GM19452 (cell line): ENCODE measurements at regions not wholly inside any gene's neighbourhood (a gene's known extent, or its start where the extent isn't known, plus 50 kb on each side); places are given as distances from the start of the nearest gene placed in this dataset.

Experiments used
- ATAC-seq: cut with Tn5 transposase; IDR thresholded peaks from one replicate; pipeline ENCODE4 v1.9.1; 2021; ENCODE audit not compliant: unreplicated experiment

GRCh38 chr2:125842041-125842440, 813.9 kb upstream of the GYPC start:
- no peak for ATAC-seq

DNA sequence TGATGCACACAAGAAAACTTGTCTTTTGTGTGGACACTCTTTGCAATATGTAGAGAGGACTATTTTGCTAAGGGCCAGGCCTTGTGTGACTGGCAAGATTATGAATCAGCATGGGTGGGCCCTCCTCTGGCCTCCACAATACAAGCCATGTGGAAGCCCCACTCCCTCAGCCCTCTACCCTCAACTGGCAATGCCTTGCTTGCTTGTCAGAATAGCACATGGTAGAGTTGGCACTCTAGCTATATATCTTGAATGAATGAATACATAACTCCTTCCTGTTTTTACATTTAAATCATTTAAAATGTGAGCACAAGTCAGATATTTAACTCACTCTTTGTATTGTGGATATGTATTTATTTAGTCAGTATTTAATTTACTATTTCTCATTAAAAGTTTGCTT, 805.4 kb upstream of the GYPC start:
- ATAC-seq: no peak

DNA sequence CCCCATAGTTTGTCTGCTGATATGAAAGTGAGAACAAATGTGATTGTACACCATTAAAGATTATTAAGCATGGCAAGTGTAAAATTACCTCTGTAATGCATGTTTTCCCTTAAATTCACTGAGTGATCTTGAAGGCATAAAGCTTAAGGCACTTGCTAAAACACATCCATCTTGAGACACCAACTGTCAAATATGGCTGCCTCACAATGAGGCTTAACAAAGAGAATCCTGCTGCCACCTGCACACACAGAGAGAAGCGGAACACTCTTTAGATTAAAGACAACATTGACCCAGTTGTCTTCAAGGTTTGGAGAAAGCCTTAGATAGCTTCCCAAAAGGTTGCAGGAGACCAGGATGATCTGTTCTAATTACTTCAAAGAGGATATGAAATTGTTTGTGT, 803.6 kb upstream of the GYPC start:
- no peak for ATAC-seq

DNA sequence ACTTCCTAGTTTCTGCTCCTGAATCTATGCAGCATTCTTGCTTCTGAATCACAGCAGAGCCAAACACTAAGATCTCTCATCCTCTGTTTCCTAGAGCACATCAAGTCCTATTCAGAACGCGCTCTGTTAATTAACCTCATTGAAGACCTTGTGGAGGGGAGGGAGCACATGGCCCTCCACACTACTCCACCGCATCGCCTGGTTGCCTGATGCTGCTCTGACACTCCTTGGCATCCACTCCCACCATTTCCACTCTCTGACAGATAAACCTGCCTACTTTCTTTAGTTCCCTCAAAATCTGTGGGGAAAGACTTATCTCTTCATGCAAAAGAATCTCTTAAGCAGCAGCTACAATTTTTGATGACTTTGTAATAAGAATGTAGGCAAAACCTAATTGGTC, 802.3 kb upstream of the GYPC start:
- no peak for ATAC-seq

DNA sequence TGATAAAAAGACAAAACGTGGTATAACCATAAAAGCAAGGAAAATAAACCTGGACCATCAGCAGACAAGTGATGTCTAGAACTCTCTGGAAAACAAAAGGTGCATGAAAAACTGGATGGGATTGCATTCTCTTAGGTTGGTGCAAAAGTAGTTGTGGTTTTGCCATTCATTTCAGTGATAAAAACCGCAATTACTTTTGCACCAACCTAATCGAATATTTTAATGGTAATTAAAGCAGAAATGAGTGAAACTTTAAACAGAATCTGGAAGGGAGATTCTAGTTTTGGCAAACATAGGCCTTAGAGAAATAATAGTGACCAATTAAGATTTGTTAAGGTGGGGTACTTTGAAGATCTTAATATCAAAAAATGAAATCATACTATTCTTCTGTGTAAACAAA, 800.8 kb upstream of the GYPC start:
- ATAC-seq: no peak

- ATAC-seq: no peak
Observed at GRCh38 chr2:125857971-125858794, 797.8 kb upstream of the GYPC start.

- no peak for ATAC-seq
Observed at GRCh38 chr2:125861461-125861860, 794.5 kb upstream of the GYPC start.

DNA sequence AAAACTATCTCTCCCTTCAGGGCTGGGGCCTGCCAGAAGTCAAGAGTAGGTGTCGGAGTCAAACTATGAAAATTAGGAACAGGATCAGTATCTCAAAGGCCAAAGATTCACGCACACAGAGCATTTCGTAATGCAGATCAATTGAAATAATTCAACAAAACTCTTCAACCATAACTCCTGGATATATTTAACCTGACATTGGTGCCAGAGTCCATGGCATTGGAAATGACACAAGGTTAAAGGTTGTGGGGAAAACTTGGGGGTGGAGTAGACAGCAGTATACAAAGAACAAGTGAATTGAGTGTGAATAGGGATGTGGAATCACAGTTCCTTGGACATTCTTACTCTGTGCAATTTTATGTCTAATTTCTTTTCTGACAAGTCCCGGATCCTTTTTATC, 788.0 kb upstream of the GYPC start:
- no peak for ATAC-seq

DNA sequence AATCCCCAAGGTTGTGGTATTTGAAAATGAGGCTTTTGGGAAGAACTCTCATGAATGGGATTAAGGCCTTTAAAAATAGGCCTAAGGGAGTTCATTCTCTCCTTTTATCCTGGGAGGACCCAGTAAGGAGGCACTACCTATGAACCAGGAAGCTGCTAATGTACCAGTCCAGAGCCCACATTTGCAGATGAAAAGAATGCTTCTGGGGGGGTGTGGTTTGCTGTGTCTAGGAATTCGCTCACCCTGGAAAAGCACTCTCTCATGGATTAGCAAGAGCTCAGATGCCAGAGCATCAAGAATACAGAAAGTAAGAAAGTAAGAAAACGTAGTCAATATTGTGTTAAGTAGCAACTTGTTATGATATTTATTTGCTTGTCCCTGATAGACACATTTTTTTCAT, 785.7 kb upstream of the GYPC start:
- ATAC-seq: no peak

GRCh38 chr2:125870746-125871145, 785.2 kb upstream of the GYPC start:
- ATAC-seq: no peak

DNA sequence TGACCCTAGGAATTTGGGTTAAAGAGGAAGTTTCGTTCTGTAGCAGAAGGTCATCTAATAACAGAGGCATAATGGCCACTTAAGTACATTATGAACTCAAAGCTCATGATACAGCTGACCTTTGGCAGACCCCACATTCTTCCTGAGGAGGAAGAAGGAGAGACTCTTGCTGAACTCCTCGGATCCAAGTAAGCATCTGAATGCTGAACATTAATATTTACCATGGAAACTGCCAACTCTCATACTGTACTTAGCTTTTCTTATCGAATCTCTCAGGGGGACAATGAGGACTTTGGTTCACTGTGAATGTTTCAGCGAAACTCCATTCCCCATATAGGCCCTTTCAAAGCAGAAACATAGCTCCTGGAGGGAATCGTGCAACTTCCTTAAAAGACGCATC, 781.4 kb upstream of the GYPC start:
- no peak for ATAC-seq

- ATAC-seq: no peak
Observed at GRCh38 chr2:125885340-125885739, 770.6 kb upstream of the GYPC start.

DNA sequence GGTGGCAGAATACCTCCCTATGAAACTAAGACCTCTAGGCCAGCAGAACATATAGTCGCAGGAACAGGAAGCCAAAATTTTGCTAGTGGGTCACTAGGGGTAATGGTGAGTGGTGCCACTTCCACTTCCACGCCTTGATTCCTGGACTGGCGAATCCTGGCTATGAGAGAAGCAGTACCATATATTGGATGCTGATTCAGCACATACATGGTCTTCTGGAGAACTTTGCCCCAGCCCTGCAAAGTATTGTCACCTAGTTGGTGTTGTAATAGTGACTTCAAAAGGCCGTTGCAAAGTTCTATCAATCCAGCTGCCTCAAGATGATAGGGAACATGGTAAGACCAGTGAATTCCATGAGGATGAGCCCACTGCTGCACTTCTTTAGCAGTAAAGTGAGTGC, 769.8 kb upstream of the GYPC start:
- no peak for ATAC-seq

- no peak for ATAC-seq
Observed at GRCh38 chr2:125901278-125901677, 754.7 kb upstream of the GYPC start.

- no peak for ATAC-seq
Observed at GRCh38 chr2:125925891-125926546, 729.9 kb upstream of the GYPC start.

DNA sequence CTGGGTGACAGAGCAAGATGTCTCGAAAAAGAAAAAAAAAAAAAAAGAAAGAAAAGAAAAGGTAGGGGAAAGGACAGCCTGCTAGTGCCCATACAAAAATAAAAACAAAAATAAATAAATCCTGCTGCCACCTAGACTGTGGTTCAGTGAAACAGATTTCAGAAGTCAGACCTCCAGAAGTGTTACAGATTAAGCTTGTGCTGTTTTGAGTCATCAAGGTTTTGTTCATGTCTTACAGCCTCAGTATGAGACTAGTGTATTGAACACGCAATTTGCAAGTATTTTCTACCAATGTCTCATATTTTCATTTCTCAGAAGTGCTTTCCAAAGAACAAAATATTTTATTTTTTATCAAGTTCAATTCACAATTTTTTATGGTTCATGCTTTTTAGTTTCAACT, 720.4 kb upstream of the GYPC start:
- ATAC-seq: no peak

GRCh38 chr2:125942585-125943424, 713.2 kb upstream of the GYPC start:
- no peak for ATAC-seq

DNA sequence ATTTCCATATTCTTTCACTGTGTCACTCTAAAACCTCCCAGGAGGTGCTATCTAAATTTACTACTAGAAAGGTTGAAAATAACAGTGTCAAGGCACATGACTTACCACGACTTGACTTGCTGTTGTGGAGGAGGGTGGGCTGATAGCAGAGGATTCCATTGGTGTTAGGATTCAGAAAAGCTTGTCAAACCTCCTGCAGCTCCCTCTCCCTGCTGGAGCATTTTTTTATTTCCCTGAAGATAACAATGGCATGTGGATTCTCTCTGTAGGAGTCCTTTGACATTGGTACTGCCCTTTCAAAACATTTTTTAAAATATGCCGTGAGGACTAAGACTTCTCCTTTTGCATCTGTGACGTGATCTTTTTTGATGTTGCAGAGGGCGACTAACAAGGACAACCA, 696.9 kb upstream of the GYPC start:
- ATAC-seq: no peak

DNA sequence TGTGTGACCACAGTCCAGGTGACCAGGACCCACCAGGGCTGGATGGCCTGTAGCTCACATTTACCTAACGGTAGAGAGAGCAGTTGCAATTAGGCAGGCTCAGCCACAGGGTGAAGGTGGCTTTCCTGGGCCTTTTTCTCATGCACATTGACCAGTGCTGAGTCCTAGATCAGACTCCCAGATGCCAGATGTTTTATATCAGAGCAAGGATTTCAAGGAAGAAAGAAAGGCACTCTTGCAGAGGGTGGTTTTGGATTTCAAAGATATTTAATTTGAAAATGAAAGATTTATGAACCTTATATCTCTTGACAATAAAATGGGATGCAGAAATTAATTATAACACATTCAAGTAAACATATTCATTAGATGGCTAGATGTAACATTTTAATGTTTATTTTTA, 694.2 kb upstream of the GYPC start:
- no peak for ATAC-seq

DNA sequence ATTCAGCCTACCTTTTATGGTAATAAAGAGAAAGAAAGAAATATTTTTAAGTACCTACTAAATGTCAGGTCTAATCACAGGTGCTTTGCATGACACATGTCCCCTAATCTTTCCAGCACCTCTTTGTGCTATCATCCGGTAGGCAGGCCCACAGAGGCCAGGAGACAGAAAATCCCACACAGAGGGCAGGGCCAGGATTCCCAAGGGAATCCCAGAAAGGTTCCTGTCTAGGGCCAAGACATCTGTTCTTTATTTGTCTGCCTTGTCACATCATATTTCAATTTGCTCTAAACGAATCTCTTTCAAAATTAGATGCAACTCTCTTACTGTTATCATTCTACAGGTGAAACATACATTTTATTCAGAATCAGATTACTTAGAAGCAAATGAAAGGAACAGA, 676.1 kb upstream of the GYPC start:
- no peak for ATAC-seq

- ATAC-seq: no peak
Observed at GRCh38 chr2:125983364-125983763, 672.6 kb upstream of the GYPC start.

GRCh38 chr2:126029316-126029715, 626.6 kb upstream of the GYPC start:
- ATAC-seq: no peak
